OCI-LY7 (cell line): ENCODE measurements at regions not wholly inside any gene's neighbourhood (a gene's known extent, or its start where the extent isn't known, plus 50 kb on each side); places are given as distances from the start of the nearest gene placed in this dataset.
"Not testable (repeated sequence)": the region's sequence is repeated elsewhere in the genome, so short reads cannot be mapped to it uniquely, and the experiment has no call there.

Experiments used
- CTCF ChIP-seq: fragments of 200-600 bp; sonication (generic); conservative IDR thresholded peaks from 2 replicates; pipeline ENCODE4 v1.5.1; 2014; ENCODE audit warnings: mild to moderate bottlenecking, antibody characterized with exemption, low read length, moderate library complexity, mixed read lengths
- EZH2phosphoT487 ChIP-seq: fragments of 200-600 bp; sonication (generic); IDR thresholded peaks from 2 replicates; pipeline ENCODE4 v1.6.1; 2018; ENCODE audit warnings: low read depth, borderline replicate concordance, mild to moderate bottlenecking, mixed run types, antibody characterized with exemption, low read length, moderate library complexity, mixed read lengths

DNA sequence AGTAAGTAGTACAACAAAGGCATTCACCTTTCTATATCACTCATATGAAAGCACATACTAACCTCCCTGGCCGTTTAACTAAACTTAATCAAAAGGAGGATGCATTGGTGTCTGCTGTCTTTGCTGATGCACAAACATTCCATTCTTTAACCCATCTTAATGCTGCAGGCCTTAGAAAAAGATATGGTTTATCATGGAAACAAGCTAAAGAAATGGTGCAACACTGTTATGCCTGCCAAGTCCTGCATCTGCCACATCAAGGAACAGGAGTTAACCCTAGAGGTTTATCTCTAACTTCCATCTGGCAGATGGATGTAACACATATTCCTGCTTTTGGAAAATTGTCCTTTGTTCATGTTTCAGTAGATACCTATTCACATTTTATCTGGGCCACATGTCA lies 296.5 kb upstream of the DKK2 start:
- not testable (repeated sequence) for TF ChIP-seq CTCF, EZH2phosphoT487
